ENCODE measurements at regions not wholly inside any gene's neighbourhood (a gene's known extent, or its start where the extent isn't known, plus 50 kb on each side); places are given as distances from the start of the nearest gene placed in this dataset.

- TF ChIP-seq, protein P1, sequence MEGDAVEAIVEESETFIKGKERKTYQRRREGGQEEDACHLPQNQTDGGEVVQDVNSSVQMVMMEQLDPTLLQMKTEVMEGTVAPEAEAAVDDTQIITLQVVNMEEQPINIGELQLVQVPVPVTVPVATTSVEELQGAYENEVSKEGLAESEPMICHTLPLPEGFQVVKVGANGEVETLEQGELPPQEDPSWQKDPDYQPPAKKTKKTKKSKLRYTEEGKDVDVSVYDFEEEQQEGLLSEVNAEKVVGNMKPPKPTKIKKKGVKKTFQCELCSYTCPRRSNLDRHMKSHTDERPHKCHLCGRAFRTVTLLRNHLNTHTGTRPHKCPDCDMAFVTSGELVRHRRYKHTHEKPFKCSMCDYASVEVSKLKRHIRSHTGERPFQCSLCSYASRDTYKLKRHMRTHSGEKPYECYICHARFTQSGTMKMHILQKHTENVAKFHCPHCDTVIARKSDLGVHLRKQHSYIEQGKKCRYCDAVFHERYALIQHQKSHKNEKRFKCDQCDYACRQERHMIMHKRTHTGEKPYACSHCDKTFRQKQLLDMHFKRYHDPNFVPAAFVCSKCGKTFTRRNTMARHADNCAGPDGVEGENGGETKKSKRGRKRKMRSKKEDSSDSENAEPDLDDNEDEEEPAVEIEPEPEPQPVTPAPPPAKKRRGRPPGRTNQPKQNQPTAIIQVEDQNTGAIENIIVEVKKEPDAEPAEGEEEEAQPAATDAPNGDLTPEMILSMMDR (IDR thresholded peaks at IDR 0.05): no peak
- TF ChIP-seq POLR2A (IDR thresholded peaks at IDR 0.05): no peak
These were observed 93.3 kb downstream of the TMEM47 start for GRCh38 chrX:34563804-34564203.

Measured in right lobe of liver (tissue), 4 donors.